GM18951 (cell line): ENCODE measurements at regions not wholly inside any gene's neighbourhood (a gene's known extent, or its start where the extent isn't known, plus 50 kb on each side); places are given as distances from the start of the nearest gene placed in this dataset.
"Not testable (repeated sequence)": the region's sequence is repeated elsewhere in the genome, so short reads cannot be mapped to it uniquely, and the experiment has no call there.

ENCODE experiments used
- POLR2A ChIP-seq: IDR thresholded peaks from 4 replicates; pipeline ENCODE4 v1.6.1; 2011; ENCODE audit warnings: mild to moderate bottlenecking; ENCODE audit not compliant: insufficient read length, insufficient read depth; ENCODE audit errors: extremely low read depth
- in situ Hi-C: fragments of 300-500 bp; cut with MboI; formaldehyde crosslinking; loops from one replicate; pipeline ENCODE4 v1.12.0; 2022; ENCODE audit warnings: low sequenced_read_pairs, mixed read lengths, inconsistent platforms; ENCODE audit not compliant: unreplicated experiment

- in situ Hi-C loops = no loop called here
- no peak for TF ChIP-seq POLR2A
These were observed 94.7 kb downstream of the SMIM20 start for GRCh38 chr4:26008737-26009136.

GRCh38 chr4:26009502-26009901, 95.5 kb downstream of the SMIM20 start:
- in situ Hi-C loops = no loop called here
- TF ChIP-seq POLR2A = no peak

GRCh38 chr4:26010304-26010703, 96.3 kb downstream of the SMIM20 start:
- in situ Hi-C loops = no loop called here
- no peak for TF ChIP-seq POLR2A

- TF ChIP-seq POLR2A = no peak
- in situ Hi-C loops = no loop called here
These were observed 99.6 kb downstream of the SMIM20 start for GRCh38 chr4:26013629-26014028.

- in situ Hi-C loops = no loop called here
- no peak for TF ChIP-seq POLR2A
These were observed 101.2 kb downstream of the SMIM20 start for GRCh38 chr4:26015133-26015651.

- TF ChIP-seq POLR2A = no peak
- in situ Hi-C loops = no loop called here
These were observed 101.9 kb downstream of the SMIM20 start for GRCh38 chr4:26015906-26016305.

- in situ Hi-C loops = no loop called here
- no peak for TF ChIP-seq POLR2A
These were observed 103.5 kb downstream of the SMIM20 start for GRCh38 chr4:26017531-26017930.

- in situ Hi-C loops = not testable (repeated sequence)
These were observed 104.1 kb downstream of the SMIM20 start for GRCh38 chr4:26017961-26018700.

- in situ Hi-C loops = no loop called here
- TF ChIP-seq POLR2A = no peak
These were observed 106.2 kb downstream of the SMIM20 start for GRCh38 chr4:26020083-26020668.

GRCh38 chr4:26020881-26021280, 106.9 kb downstream of the SMIM20 start:
- no peak for TF ChIP-seq POLR2A
- in situ Hi-C loops = no loop called here

- in situ Hi-C loops = no loop called here
These were observed 107.7 kb downstream of the SMIM20 start for GRCh38 chr4:26021417-26022345.

GRCh38 chr4:26022346-26023202, 108.6 kb downstream of the SMIM20 start:
- in situ Hi-C loops = no loop called here
- no peak for TF ChIP-seq POLR2A

More at GRCh38 chr4:26021417-26022345, 107.7 kb downstream of the SMIM20 start:
- no peak for TF ChIP-seq POLR2A
